Endodermal cell (in vitro differentiated cells): ENCODE measurements at regions not wholly inside any gene's neighbourhood (a gene's known extent, or its start where the extent isn't known, plus 50 kb on each side); places are given as distances from the start of the nearest gene placed in this dataset.

Source experiments
- DNase-seq: peaks from one replicate; pipeline ENCODE4 v3.0.0-alpha.2; 2017
- H3K27ac ChIP-seq: 2 replicates; pipeline ENCODE4 v1.5.1; 2013; ENCODE audit warnings: mild to moderate bottlenecking, low read depth, low read length, moderate library complexity
- H3K27me3 ChIP-seq: 2 replicates; pipeline ENCODE4 v1.6.1; 2013; ENCODE audit warnings: mild to moderate bottlenecking, low read length, moderate library complexity; ENCODE audit not compliant: insufficient read depth, control insufficient read depth, poor library complexity, severe bottlenecking
- H3K36me3 ChIP-seq: 2 replicates; pipeline ENCODE4 v1.7.0; 2013; ENCODE audit warnings: mild to moderate bottlenecking, low read length, moderate library complexity; ENCODE audit not compliant: control insufficient read depth, insufficient read depth
- H3K4me1 ChIP-seq: one replicate; pipeline ENCODE4 v1.7.0; 2013; ENCODE audit warnings: low read length; ENCODE audit not compliant: control insufficient read depth, insufficient read depth
- H3K4me3 ChIP-seq: 2 replicates; pipeline ENCODE4 v1.5.1; 2013; ENCODE audit warnings: mild to moderate bottlenecking, low read length, moderate library complexity
- H3K9ac ChIP-seq: 2 replicates; pipeline ENCODE4 v1.6.1; 2013; ENCODE audit warnings: mild to moderate bottlenecking, low read length, moderate library complexity; ENCODE audit not compliant: poor library complexity, severe bottlenecking; ENCODE audit errors: extremely low read depth
- H3K9me3 ChIP-seq: 2 replicates; pipeline ENCODE4 v1.6.1; 2013; ENCODE audit warnings: mild to moderate bottlenecking, low read length, moderate library complexity; ENCODE audit not compliant: control insufficient read depth
- H3K27ac Mint-ChIP-seq: 2 replicates; pipeline ENCODE4 v1.8.0; 2020; ENCODE audit warnings: mixed read lengths
- H3K27me3 Mint-ChIP-seq: 2 replicates; pipeline ENCODE4 v1.8.0; 2021; ENCODE audit warnings: mild to moderate bottlenecking, mixed read lengths; ENCODE audit not compliant: insufficient read depth
- H3K36me3 Mint-ChIP-seq: 2 replicates; pipeline ENCODE4 v1.8.0; 2020; ENCODE audit warnings: low read depth, mixed read lengths
- H3K4me1 Mint-ChIP-seq: 2 replicates; pipeline ENCODE4 v1.8.0; 2020; ENCODE audit warnings: mixed read lengths
- H3K4me3 Mint-ChIP-seq: 2 replicates; pipeline ENCODE4 v1.8.0; 2020; ENCODE audit warnings: mild to moderate bottlenecking, moderate library complexity, mixed read lengths
- H3K9me3 Mint-ChIP-seq: 2 replicates; pipeline ENCODE4 v1.8.0; 2020; ENCODE audit warnings: mild to moderate bottlenecking, mixed read lengths
- WGBS, 2 experiments: methylation state at CpG; one replicate each; pipeline versions ENCODE4 v1.1.5 to v1.1.7; 2013; ENCODE audit warnings: missing lambda C conversion rate in 2 of 2, mixed read lengths in 1 of 2; ENCODE audit not compliant: insufficient coverage in 1 of 2, insufficient read length in 1 of 2; 5-methylcytosine and 5-hydroxymethylcytosine counted together
- TF ChIP-seq, protein P1 (sequence below): fragments of 200-600 bp; sonication (generic); conservative IDR thresholded peaks from 2 replicates; pipeline ENCODE4 v1.5.0; 2021; ENCODE audit warnings: antibody characterized with exemption, mild to moderate bottlenecking

DNA sequence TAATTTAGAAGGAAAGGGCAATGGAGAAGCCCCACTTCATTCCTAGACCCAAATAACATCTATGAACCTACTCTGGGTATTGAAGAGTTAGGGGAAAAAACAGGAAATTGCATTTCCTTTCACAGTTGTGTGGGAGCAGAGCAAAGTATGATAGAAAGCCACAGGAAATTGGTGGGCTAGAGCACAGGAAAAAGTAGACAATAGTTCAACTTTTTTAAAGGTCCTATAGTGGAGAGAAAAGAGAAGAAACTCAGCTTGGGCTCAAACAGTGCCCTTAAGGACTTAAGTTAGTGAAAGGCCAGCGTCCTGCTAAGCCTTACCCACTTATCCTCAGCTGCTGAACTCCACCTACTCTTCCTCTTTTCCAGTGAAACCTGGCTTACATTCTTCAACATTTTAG, 258.1 kb downstream of the DPY19L2 start:
- TF ChIP-seq, protein P1, sequence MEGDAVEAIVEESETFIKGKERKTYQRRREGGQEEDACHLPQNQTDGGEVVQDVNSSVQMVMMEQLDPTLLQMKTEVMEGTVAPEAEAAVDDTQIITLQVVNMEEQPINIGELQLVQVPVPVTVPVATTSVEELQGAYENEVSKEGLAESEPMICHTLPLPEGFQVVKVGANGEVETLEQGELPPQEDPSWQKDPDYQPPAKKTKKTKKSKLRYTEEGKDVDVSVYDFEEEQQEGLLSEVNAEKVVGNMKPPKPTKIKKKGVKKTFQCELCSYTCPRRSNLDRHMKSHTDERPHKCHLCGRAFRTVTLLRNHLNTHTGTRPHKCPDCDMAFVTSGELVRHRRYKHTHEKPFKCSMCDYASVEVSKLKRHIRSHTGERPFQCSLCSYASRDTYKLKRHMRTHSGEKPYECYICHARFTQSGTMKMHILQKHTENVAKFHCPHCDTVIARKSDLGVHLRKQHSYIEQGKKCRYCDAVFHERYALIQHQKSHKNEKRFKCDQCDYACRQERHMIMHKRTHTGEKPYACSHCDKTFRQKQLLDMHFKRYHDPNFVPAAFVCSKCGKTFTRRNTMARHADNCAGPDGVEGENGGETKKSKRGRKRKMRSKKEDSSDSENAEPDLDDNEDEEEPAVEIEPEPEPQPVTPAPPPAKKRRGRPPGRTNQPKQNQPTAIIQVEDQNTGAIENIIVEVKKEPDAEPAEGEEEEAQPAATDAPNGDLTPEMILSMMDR = no peak
- WGBS, 2 experiments = 83 to 100% methylated on average over 1 of the region's 1 CpG
- H3K36me3 Mint-ChIP-seq = no peaks in the 10 kb centered on the region

DNA sequence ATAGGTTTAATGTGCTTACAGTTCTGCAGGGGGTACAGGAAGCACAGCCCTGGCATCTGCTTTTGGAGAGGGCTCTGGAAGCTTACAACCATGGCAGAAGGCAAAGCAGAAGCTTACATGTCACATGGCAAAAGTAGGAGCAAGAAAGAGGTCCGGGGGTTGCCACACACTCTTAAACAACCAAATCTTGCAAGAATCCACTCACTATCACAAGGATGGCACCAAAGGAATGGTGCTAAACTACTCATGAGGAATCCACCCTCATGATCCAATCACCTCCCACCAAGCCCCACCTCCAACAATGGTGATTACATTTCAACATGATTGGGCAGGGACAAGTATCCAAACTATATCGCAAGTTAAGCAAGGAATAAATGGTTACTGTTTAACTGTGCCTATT, 255.8 kb upstream of the AVPR1A start:
- Mint-ChIP-seq H3K27me3 (no peaks in the 10 kb centered on the region), H3K36me3 (no peaks in the 10 kb centered on the region), H3K9me3 (peaks cover 13% of the 10 kb centered on the region), H3K27ac (no peak overlapping the region), H3K4me3 (no peak overlapping the region), H3K4me1 (peaks cover 5% of the 10 kb centered on the region)
- 100% methylated on average over 1 to 2 of the region's 2 CpGs for WGBS, 2 experiments
- H3K9me3 ChIP-seq = peaks cover 13% of the 10 kb centered on the region
- H3K27ac ChIP-seq = no peak overlapping the region
- H3K27me3 ChIP-seq = no peaks in the 10 kb centered on the region
- no peak for DNase-seq
- TF ChIP-seq, protein P1 = no peak
- H3K4me1 ChIP-seq = no peaks in the 10 kb centered on the region
- H3K9ac ChIP-seq = no peak overlapping the region
- no peak overlapping the region for H3K4me3 ChIP-seq
- no peaks in the 10 kb centered on the region for H3K36me3 ChIP-seq

More for the DNA sequence above, 258.1 kb downstream of the DPY19L2 start:
- Histone ChIP-seq H3K9ac (no peak overlapping the region), H3K27ac (no peak overlapping the region), H3K9me3 (peaks cover 26% of the 10 kb centered on the region), H3K36me3 (no peaks in the 10 kb centered on the region), H3K4me3 (no peak overlapping the region), H3K4me1 (no peaks in the 10 kb centered on the region), H3K27me3 (no peaks in the 10 kb centered on the region)
- no peak for DNase-seq
- peaks cover 3% of the 10 kb centered on the region for H3K4me1 Mint-ChIP-seq
- H3K4me3 Mint-ChIP-seq = no peak overlapping the region
- no peaks in the 10 kb centered on the region for H3K27me3 Mint-ChIP-seq
- H3K27ac Mint-ChIP-seq = no peak overlapping the region
- H3K9me3 Mint-ChIP-seq = peaks cover 18% of the 10 kb centered on the region

DNA sequence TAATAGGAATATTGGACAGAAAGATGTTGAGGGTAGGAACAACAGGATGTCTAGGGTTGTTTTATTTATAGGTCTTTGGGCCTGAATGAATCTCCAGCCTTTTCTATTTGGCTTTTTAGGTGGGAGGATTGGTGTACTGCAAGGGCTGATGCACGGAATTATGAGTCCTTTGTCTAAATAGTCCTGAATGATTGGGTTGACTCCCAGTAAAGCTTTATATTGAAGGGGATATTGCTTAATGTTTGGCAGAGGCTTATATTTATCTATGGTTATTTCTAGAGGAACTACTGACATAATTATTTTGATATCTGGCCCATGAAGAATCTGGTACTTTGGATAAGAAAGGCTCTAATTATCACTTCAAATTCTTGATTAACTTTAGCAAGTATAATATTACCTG, 253.6 kb upstream of the AVPR1A start:
- H3K9ac ChIP-seq = no peak overlapping the region
- H3K4me1 Mint-ChIP-seq = peaks cover 5% of the 10 kb centered on the region
- no peak overlapping the region for H3K27ac Mint-ChIP-seq
- H3K4me3 ChIP-seq = no peak overlapping the region
- WGBS, 2 experiments = no CpG with 5 or more reads among the region's 1 CpG
- no peaks in the 10 kb centered on the region for H3K36me3 ChIP-seq
- TF ChIP-seq, protein P1 = no peak
- no peak overlapping the region for H3K4me3 Mint-ChIP-seq
- H3K4me1 ChIP-seq = no peaks in the 10 kb centered on the region
- no peaks in the 10 kb centered on the region for H3K36me3 Mint-ChIP-seq
- H3K27me3 ChIP-seq = no peaks in the 10 kb centered on the region
- H3K9me3 Mint-ChIP-seq = peaks cover 21% of the 10 kb centered on the region
- no peak for DNase-seq
- no peak overlapping the region for H3K27ac ChIP-seq
- no peaks in the 10 kb centered on the region for H3K27me3 Mint-ChIP-seq
- peaks cover 13% of the 10 kb centered on the region for H3K9me3 ChIP-seq
